Stimulated activated naive CD4-positive, alpha-beta T cell (primary cell): ENCODE measurements at regions not wholly inside any gene's neighbourhood (a gene's known extent, or its start where the extent isn't known, plus 50 kb on each side); places are given as distances from the start of the nearest gene placed in this dataset.
"Not testable (repeated sequence)": the region's sequence is repeated elsewhere in the genome, so short reads cannot be mapped to it uniquely, and the experiment has no call there.

Experiments used
- DNase-seq, 6 experiments: peaks; one replicate each; lab custom pipeline; 2025; lab: John Stamatoyannopoulos, UW

GRCh38 chr3:43236008-43236407 lies 50.3 kb upstream of the SNRK start:
- no peak for DNase-seq

- no peak for DNase-seq
Measured at GRCh38 chr3:43233062-43233461, 53.3 kb upstream of the SNRK start.

- no peak for DNase-seq
Measured at GRCh38 chr3:43231276-43232000, 54.9 kb upstream of the SNRK start.

- not testable (repeated sequence) for DNase-seq
Measured at GRCh38 chr3:43229865-43230264, 56.5 kb upstream of the SNRK start.

- not testable (repeated sequence) for DNase-seq
Measured at GRCh38 chr3:43227685-43228084, 58.7 kb upstream of the SNRK start.

GRCh38 chr3:43224405-43225073 lies 61.8 kb upstream of the SNRK start:
- DNase-seq: no peak

GRCh38 chr3:43223670-43224364 lies 62.5 kb upstream of the SNRK start:
- DNase-seq: peak in 2 of 6 experiments; percentile 13 to 22

- DNase-seq: peak; percentile 3 to 70 (median 38)
Measured at GRCh38 chr3:43222590-43222989, 63.8 kb upstream of the SNRK start.

- no peak for DNase-seq
Measured at GRCh38 chr3:43221076-43221475, 65.3 kb upstream of the SNRK start.

GRCh38 chr3:43219616-43220015 lies 66.7 kb upstream of the SNRK start:
- DNase-seq: no peak

- no peak for DNase-seq
Measured at GRCh38 chr3:43218921-43219320, 67.4 kb upstream of the SNRK start.

GRCh38 chr3:43218156-43218555 lies 68.2 kb upstream of the SNRK start:
- no peak for DNase-seq

- DNase-seq: no peak
Measured at GRCh38 chr3:43217633-43218032, 68.7 kb upstream of the SNRK start.

- peak in 2 of 6 experiments; percentile 35 to 42 for DNase-seq
Measured at GRCh38 chr3:43217206-43217605, 69.1 kb upstream of the SNRK start.

GRCh38 chr3:43215663-43216275 lies 70.6 kb upstream of the SNRK start:
- peak in 2 of 6 experiments; percentile 15 to 28 for DNase-seq

GRCh38 chr3:43215138-43215537 lies 71.2 kb upstream of the SNRK start:
- no peak for DNase-seq

- DNase-seq: no peak
Measured at GRCh38 chr3:43214616-43215015, 71.7 kb upstream of the SNRK start.

GRCh38 chr3:43213631-43214030 lies 72.7 kb upstream of the SNRK start:
- DNase-seq: no peak

GRCh38 chr3:43212914-43213611 lies 73.3 kb upstream of the SNRK start:
- DNase-seq: no peak

- DNase-seq: no peak
Measured at GRCh38 chr3:43211681-43212080, 74.7 kb upstream of the SNRK start.

GRCh38 chr3:43210049-43211027 lies 76.0 kb upstream of the SNRK start:
- DNase-seq: no peak
